ENCODE measurements at regions not wholly inside any gene's neighbourhood (a gene's known extent, or its start where the extent isn't known, plus 50 kb on each side); places are given as distances from the start of the nearest gene placed in this dataset.

GRCh38 chr11:45005106-45005505 lies 54.4 kb upstream of the TP53I11 start:
- TF ChIP-seq POLR2AphosphoS5 (IDR thresholded peaks at IDR 0.05; ENCODE audit: low read depth, low read length) (no peak), POLR2A (IDR thresholded peaks at IDR 0.05; ENCODE audit: low read depth, low read length) (no peak), TAF1 (IDR thresholded peaks at IDR 0.05; ENCODE audit: borderline replicate concordance, low read depth, low read length) (no peak)

All from GM12892 (cell line).